GM21390 (cell line): ENCODE measurements at regions not wholly inside any gene's neighbourhood (a gene's known extent, or its start where the extent isn't known, plus 50 kb on each side); places are given as distances from the start of the nearest gene placed in this dataset.
"Not testable (repeated sequence)": the region's sequence is repeated elsewhere in the genome, so short reads cannot be mapped to it uniquely, and the experiment has no call there.

Experiments used
- ATAC-seq: cut with Tn5 transposase; IDR thresholded peaks from one replicate; pipeline ENCODE4 v1.9.1; 2021; ENCODE audit not compliant: unreplicated experiment

DNA sequence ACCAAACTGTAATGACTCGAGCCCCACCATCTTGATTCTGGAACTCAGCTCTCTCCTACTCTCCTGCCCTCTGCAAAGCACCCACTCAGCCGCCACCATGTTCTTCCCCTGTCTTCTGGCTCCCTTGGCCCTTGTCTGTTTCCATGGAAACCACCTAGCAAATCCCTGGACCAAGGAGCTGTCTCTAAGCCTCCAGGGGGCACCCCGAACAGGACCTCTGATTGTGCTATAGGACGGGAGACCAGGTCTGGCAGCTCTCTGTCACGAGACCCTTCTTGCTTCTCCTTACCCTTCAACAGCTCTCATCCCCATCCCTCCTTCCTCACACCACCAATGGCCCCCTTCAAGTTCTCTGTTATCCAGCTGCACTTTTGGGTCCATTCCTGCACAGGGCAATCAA is 277.7 kb upstream of the ZNF507 start:
- ATAC-seq = no peak

DNA sequence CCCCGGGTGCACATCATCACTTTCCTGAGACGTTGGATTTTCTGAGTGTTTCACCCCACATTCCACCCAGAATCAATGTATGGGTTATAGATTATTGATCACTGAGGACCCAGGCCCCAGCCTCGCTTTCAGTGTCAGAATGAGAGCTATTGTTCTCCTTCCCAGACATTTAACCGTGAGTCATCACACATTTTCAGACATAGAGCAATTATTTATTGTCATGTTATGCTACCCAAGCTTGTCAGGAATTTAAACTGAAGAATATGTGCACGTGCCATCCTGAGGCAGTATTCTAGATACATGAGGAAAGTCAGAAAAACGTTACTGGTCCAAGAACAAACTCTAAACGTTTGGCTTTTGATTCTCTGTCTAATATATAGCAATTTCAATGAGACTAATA is 276.6 kb upstream of the ZNF507 start:
- ATAC-seq = no peak

DNA sequence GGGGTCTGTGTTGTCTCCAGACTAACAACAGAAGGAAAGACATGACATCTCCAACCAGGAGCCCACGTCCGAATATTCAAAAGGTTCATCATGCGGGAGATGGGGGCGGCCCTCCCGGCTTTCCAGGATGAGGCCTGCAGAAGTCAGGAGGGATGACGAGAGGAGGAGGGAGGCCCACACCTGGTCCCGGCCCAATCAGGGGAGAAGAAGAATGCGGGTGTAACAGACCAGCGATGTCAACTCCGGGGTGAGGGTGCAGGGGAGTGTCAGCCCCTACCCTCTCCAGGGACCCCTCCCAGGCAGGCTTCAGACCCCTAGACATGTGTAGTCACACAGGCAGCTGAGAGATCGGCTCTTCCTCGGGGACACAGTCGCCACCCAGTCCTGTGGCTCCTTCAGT is 275.3 kb upstream of the ZNF507 start:
- ATAC-seq = no peak

DNA sequence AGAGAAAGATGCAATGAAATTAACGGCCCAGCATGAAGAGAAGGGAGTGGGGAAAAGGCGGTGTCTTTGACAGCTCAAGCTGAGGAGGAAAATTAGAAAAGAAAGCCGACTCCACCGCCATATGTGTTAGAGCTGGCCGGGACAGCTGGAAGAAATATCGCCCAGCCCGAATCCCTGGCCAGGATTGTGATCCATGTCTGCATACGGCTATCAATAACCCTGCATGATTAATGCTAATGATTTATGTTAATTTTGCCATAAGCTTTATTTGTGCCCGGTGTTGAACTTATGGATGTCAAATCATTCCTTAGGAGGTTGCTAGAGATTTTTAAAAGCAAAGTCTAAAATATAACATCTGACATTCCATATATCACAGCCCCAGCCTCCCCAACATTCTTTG is 263.4 kb upstream of the ZNF507 start:
- no peak for ATAC-seq

DNA sequence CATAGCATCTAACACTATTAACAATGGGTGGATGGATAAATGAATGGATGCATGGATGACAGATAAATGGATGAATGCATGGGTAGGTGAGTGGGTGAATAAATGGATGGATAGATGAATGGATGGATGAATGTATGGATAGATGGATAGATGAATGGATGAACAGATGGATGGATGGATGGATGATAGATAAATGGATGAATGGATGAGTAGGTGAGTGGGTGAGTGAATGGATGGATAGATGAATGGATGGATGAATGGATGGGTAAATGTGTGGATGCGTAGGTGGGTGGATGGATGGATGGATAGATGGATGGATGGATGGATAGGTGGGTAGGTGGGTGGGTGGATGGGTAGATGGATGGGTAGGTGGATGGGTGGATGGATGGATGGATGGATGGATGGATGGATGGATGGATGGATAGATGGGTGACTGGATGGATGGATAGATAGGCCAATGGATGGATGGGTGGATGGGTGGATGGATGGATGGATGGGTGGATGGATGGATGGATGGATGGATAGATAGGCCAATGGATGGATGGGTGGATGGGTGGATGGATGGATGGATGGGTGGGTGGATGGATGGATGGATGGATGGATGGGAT is 260.6 kb upstream of the ZNF507 start:
- not testable (repeated sequence) for ATAC-seq

DNA sequence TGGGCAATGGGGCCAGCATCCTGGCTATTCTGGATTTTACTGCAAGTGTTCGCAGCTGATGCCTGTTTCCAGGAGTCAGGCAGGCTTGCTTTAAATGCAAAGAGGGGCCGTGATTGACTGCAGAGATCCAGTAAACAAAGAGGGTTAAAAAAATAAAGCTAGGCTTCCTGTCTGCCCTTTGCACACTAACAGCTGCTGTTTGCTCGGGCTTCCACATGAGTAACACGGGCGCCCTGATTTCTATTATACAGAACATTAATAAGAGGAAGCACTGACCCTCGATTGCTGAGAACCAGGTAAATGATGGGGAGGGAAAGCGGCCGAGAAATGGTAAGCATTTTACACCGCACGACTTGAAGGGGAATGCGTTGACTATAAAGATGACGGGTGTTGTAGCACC is 254.2 kb upstream of the ZNF507 start:
- ATAC-seq = no peak

DNA sequence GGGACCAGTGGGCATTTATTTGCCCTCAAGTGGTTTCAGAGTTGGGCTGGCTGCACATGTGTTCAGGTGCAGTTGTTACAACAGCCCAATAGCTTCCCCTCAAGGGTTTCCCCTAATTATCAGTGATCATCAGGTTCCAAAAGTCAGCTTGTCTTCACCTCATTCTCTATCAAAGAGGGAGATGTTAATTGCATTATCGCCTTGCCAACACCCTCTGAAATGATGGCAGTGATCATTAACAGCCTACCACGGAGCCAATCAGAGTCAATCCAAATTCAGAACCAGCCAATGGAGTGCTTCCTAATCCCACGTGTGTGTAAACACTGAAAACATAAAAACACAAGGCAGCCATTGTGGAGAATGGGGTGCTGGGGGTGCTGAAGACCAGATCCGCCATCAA is 248.4 kb upstream of the ZNF507 start:
- no peak for ATAC-seq

DNA sequence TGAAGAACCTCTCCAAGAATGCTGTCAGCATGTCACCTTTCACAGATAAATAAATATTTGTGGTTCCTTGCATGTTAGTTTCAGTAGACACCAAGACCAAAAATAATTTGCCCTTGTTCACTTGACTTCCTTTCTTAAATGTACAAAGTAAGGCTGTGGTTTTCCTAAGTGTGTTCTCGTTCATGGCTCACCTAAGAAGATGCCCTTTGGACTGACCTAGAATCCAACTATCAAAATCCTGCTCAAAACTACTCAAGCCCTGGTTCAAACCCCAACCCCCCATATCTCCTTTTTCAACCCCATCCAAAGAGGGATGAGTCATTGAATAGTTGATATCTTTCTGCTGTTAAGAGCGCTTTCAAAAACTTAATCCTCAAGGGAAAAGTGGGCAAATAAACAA is 247.8 kb upstream of the ZNF507 start:
- ATAC-seq = no peak

DNA sequence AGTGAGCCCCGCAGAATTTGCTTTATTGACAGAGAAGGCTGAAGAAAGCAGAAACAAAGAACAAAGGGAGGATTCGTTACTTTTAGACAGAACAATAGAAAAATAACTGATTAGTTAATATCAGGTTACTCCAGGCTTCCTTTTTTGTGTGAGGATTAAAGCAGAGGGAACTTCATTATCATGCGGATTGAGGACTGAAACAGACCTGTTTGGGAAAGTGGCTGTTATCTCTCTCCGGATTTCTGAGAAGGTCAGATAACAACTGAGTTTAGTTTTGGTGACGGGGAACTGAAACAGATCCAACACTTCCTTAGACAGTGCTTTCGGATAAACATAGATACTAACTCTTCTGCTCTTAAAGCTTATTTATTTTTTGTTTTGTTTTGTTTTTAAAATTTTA is 246.4 kb upstream of the ZNF507 start:
- no peak for ATAC-seq

DNA sequence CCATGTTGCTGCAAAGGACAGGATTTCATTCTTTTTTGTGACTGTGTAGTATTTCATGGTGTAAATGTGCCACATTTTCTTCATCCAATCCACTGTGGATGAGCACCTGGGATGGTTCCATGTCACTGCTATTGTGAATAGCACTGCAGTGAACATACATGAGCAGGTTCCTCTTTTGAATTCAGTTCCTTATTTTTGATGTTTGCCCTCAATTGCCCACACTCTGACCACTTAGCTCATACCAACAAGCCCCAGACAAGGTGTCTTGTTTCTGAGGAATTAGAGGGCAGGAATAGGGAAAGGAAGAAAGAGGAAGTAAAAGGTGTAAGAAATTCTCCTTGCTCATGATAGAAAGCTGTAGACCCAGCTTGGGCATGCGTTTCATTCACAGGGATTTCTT is 244.2 kb upstream of the ZNF507 start:
- ATAC-seq = no peak

DNA sequence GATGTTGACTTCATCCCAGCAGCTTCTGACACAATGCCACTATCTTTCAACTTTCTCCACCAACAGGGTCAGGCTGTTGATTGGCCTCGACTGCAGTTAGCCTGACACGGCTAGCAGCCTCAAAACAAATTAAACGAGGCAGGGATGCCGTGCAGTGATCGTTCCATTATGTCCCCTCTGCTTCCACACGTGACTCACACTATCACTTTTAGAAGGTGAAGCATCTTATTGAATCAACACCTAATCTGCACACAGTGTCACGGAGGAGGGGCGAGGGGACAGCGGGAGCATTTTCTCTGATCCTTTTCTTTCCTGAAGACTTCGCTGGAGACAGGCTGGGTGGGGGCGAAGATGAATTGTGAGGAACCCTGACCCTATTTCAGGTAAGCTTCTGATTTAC is 241.9 kb upstream of the ZNF507 start:
- no peak for ATAC-seq

DNA sequence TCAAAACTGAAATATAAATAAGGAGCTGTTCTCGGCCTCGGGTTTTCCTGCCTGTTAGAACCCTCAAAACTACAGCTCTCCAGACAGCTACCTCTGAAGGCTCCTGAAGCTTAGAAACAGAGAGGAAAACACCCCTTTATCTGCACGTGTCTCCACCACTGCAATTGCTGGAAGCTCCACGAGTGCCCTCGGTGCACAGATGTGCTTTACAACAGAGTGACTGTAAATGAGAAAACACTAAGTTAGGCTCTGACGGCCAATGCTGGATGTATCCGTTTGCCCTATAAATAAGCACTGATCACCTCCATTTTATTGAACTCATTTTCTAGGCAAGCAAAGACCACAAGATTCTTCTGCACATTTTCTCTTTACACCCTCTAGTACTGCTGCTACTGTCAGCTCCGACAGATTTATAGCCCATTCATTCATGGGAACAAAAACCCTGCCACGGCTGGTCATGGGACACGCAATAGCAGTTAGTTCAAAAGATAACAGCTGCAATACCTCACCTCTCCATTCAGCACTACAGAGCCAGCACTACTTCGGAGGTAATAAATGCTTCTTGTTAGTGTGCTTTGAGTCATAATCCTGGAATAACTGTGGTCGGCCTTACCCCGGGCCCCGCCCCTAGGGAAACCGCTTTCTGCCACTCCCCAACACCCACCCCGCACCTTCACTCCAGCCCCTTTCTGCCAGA is 241.1 kb upstream of the ZNF507 start:
- no peak for ATAC-seq

DNA sequence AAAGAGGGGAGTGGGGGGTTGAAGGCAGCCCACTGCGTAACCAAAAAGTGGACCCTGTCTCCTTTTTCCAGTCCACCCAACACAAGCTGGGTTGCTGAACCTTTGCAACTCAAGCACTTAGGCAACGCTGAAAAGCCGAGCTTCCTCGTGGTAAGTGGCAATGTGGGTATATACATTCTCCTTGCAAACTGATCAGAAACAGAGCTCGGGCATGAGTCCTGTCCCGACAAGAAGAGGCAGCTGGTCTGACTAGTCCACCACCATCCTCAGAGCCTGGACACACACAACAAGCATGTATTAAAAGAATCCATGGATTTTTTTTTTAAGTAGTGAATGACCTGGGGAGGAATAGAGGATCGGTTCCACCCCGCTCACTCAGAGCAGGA is 240.6 kb upstream of the ZNF507 start:
- ATAC-seq = no peak

DNA sequence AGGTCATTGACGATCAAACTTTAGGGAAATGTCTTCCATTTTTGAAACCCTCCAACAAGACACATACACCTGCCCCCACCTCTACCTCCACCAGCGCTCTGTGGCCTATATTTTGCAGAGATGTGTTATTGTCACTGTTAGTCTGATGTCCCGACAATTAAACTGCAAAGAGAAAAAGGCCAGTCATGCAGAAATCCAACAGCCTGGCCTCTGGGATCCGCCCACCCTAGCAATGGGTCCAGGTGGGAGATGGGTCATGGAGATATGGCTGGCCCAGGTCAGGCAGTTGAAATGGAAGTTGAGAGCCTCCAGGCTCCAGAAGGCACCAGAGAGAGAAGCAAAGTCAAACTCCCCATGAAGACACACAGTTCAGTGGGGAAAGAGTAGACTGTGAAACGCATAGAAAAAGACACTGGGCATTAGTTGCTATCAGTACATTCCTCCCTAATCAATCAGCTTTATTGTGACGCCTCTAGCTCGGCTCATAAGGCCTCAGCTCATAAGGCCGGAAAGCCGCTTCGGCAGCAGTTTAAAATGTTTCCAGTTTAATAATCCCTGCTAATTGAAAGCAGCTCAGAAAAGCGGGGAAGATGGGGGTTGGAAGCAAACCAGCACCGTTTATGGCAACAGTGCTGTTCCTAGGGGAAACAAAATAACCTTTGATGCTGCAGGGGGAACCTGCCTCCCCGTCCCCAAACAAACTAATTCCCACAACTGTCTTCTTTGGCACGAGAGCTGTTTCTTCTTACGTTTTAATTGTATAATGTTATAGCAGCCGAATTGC is 239.7 kb upstream of the ZNF507 start:
- ATAC-seq = no peak

DNA sequence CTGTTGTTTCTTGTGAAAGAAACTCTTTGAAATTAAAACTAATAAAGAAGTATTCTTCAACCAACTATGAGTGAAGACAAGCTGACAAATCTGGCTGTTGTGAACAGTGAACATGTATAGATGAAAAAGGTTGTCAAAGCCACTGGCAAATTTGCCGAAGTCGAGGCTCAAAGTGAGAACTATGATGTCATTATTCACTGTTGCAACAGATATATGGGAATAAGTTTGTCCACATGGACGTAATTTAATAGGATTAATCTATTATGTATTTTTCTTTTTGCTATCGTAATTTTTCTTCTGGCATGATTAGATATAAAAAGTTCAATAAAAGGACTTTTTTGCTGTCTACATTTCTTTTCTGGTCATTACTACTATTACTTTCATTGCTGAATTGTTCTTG is 223.2 kb upstream of the ZNF507 start:
- no peak for ATAC-seq

DNA sequence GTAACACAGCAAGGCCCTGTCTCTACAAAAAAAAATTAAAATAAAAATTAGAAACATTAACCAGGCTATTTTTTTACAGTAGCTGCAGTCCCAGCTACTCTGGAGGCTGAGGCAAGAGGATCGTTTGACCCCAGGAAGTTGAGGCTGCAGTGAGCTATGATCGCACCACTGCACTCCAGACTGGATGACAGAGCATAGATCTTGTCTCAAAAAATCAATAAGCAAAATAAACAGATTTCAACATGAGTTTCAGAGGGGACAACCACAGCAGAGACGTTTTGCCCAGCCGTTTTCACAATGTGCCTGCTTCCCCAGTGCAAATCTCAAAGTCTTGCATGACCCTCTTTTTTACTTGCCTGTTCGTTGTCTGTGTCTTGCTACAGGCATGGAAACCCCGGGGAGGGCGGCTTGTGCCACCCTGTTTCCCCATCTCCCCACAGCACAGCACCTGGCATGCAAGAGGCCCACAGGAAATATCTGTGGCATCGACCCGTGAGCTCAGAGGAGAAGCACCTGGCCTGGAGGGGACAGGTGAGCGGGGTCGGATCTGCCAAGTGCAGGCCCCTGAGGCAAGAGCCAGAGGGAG is 222.0 kb upstream of the ZNF507 start:
- ATAC-seq = no peak

DNA sequence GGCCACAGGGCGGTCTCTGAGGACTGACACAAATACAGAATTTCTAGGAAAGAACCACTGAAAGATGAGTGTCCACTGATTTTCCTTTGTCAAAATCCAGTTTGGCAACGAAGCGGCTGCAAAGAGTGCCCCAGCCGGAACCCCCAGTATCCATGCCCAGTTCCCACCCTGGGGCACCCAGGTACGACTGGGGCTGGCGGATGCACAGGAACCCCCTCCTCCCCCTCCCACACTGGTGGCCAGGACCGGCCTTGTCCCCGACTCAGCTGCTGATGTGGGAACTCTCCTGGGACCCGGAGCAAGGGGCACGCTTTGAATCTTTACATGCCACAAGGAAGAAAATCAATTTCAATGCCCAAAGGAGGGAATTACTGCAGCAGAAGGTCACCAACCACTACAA is 220.8 kb upstream of the ZNF507 start:
- ATAC-seq = no peak

DNA sequence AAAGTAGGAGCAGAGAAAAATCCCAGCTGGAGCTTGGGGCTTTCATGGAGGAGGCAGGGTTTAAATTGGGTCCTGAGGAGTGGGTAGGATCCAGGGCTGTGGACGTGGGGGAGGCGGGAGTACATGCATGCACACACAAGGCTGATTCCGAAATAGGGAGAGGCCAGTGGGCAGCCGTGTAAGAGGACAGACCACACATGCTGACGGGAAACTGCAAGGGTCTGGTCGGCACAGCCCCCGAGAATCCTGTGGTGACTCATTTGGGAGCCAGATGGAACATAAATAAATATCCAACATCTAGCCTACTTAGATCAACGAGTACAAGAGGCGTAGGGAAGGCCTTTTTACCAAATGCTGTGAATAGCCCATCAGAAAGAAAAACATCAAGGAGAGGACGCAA is 216.3 kb upstream of the ZNF507 start:
- no peak for ATAC-seq

DNA sequence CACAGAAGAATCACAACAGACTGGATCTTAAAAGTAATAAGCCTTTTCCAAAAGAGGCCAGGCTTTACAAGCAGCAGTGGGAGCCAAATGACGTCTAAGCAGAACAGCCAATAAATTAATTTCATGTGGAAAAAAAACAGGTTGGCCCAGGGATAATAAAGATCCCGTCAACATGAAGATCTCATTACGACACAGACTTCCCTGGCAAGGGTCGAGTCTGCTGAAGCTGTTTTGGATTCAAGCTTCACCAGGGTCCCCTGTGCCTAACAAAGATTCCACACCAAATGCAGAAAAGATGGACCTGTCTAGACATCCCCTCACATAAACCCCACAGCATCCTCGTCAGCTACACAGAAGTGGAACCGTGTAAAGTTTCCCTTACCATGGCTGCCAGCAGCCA is 215.1 kb upstream of the ZNF507 start:
- ATAC-seq = no peak

DNA sequence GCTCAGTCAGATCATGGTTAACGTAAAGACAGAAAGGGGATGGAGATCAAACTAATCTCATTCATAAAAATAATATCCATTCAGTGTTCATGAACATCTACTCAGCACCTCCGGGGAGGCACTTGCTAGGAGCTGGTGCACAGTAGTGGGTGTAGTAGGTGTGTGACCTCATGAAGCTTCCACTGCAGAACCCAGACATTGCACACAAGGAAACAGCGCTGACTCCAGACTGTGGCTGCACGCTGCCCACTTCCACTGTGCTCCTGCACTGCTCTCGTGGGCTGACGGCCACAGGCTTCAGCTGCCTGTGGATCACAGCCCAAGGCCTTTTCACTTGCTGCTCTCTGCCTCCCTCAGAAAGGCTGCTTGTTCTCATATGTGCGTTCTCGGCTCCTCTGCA is 214.4 kb upstream of the ZNF507 start:
- no peak for ATAC-seq

DNA sequence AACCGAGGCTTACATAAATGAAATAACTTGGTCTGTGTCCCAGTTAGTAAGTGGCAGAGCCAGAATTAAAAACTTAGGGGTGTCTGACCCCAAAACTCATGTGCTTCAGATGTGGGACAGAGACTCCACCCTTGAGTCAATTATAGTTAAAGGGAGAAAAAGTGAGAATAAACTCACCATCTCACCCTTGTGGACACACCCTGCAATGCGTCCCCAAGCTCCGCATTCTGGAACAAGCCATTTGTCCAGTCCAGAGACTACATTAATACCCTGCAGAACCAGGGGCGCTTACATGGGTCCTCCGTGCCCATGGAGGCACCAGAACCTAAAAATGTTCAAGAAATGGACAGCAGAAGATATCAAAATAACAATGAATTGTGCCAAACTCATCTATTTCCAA is 207.0 kb upstream of the ZNF507 start:
- ATAC-seq = no peak
